Spleen (tissue), 7 donors: ENCODE measurements at regions not wholly inside any gene's neighbourhood (a gene's known extent, or its start where the extent isn't known, plus 50 kb on each side); places are given as distances from the start of the nearest gene placed in this dataset.

Experiments
- CTCF ChIP-seq, 11 experiments: fragments of 200-600 bp in 7 of 11; fragments of 450-650 bp in 4 of 11; sonication (generic) in 4 of 11; IDR thresholded peaks in 8 of 11; conservative IDR thresholded peaks in 3 of 11; 1 replicate in 7 of 11; 2 replicates in 4 of 11; pipeline versions ENCODE4 v1.4.0 to v1.8.0; 2016 to 2021; ENCODE audit warnings: antibody characterized with exemption in 11 of 11, inconsistent platforms in 4 of 11, mild to moderate bottlenecking in 1 of 11
- POLR2A ChIP-seq, 3 donors: fragments of 450-650 bp; IDR thresholded peaks; one replicate each; pipeline ENCODE4 v1.5.1; 2017; ENCODE audit warnings: antibody characterized with exemption in 3 of 3, mild to moderate bottlenecking in 1 of 3
- POLR2AphosphoS5 ChIP-seq, 3 donors: sonication (generic); formaldehyde crosslinking; IDR thresholded peaks; one replicate each; pipeline ENCODE4 v1.5.1; 2017; ENCODE audit warnings: antibody characterized with exemption in 3 of 3
- donor health status: DM: no; HTN: no; CAD: no; lungs with moderate emphysema.
- donor health status: DM: no; HTN: no; CAD: no.
- donor health status: DM: no; HTN: no; CAD: no.

DNA sequence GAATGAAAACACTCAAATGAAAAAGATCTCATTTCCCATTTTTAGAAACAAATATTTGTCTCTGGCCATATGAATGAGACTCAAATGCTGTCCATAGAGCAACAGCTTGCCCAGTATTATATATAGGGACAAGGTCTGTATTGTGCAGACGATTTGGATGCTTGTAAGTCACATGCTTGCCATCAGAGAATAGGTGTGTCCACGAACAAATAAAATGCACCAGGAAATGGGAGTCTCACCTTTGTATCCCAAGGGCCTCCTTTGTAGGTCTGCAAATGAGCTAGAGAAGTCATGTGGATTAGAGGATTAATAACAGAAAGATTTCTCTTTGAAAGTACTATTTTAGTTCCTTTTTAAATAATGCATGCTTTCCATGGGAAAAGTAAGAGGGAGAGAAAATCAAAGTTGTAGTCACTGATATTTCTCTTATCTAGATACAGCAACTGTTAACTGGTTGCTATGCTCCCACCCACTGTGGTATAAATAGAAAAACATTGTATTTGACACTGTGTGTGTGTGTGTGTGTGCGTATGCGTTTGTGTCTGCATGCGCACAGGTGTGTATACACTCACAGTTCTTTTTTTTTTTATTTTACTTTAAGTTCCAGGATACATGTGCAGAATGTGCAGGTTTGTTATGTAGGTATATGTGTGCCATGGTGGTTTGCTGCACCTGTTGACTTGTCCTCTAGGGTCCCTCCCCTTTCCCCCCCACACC lies 383.4 kb upstream of the ARRDC4 start:
- TF ChIP-seq CTCF (IDR thresholded peaks at IDR 0.05 in 8 of 11, conservative IDR thresholded peaks at IDR 0.05 in 3 of 11) (no peak), POLR2A (IDR thresholded peaks at IDR 0.05) (no peak), POLR2AphosphoS5 (IDR thresholded peaks at IDR 0.05) (no peak)
